BE2C (cell line): ENCODE measurements at regions not wholly inside any gene's neighbourhood (a gene's known extent, or its start where the extent isn't known, plus 50 kb on each side); places are given as distances from the start of the nearest gene placed in this dataset.

ENCODE experiments used
- DNase-seq: peaks from one replicate; pipeline ENCODE4 v3.0.0-alpha.2; 2020
- H3K27me3 ChIP-seq: fragments of 250-450 bp; sonication (Bioruptor Pico); 2 replicates; pipeline ENCODE4 v1.5.1; 2020; ENCODE audit warnings: mild to moderate bottlenecking
- H3K36me3 ChIP-seq: fragments of 250-450 bp; sonication (Bioruptor Pico); 2 replicates; pipeline ENCODE4 v1.5.1; 2020; ENCODE audit warnings: mild to moderate bottlenecking
- H3K4me1 ChIP-seq: fragments of 250-450 bp; sonication (Bioruptor Pico); 2 replicates; pipeline ENCODE4 v1.5.1; 2020
- H3K4me3 ChIP-seq: 2 replicates; pipeline ENCODE4 v1.5.1; 2011; ENCODE audit warnings: low read depth, low read length
- H3K9me3 ChIP-seq: fragments of 250-450 bp; sonication (Bioruptor Pico); 2 replicates; pipeline ENCODE4 v1.5.1; 2020
- TF ChIP-seq, protein P1 (sequence below): IDR thresholded peaks from 2 replicates; pipeline ENCODE4 v1.5.1; 2012; ENCODE audit warnings: mild to moderate bottlenecking, low read depth, low read length

DNA sequence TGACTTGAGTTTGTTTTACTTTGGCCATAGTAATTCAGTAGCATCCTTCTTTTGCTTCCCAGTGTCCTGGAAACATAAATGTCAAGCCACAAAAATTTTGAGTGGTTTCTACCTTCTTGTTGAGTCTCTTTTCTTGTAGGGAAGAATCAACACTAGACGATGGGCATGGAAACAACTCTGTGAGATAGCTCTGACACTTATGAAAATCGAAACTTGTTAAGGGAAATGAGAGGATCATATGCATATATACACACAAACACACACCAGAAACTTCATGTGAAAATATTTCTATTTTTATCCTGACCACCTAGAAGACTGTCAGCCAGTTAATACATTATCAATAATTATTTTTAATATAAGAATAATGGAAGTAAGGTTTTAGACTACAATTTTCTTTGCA is 1247.3 kb upstream of the FLRT2 start:
- Histone ChIP-seq H3K36me3 (no peaks in the 10 kb centered on the region), H3K27me3 (no peaks in the 10 kb centered on the region), H3K9me3 (no peaks in the 10 kb centered on the region), H3K4me3 (no peak overlapping the region), H3K4me1 (no peaks in the 10 kb centered on the region)
- no peak for DNase-seq
- TF ChIP-seq, protein P1, sequence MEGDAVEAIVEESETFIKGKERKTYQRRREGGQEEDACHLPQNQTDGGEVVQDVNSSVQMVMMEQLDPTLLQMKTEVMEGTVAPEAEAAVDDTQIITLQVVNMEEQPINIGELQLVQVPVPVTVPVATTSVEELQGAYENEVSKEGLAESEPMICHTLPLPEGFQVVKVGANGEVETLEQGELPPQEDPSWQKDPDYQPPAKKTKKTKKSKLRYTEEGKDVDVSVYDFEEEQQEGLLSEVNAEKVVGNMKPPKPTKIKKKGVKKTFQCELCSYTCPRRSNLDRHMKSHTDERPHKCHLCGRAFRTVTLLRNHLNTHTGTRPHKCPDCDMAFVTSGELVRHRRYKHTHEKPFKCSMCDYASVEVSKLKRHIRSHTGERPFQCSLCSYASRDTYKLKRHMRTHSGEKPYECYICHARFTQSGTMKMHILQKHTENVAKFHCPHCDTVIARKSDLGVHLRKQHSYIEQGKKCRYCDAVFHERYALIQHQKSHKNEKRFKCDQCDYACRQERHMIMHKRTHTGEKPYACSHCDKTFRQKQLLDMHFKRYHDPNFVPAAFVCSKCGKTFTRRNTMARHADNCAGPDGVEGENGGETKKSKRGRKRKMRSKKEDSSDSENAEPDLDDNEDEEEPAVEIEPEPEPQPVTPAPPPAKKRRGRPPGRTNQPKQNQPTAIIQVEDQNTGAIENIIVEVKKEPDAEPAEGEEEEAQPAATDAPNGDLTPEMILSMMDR: no peak

DNA sequence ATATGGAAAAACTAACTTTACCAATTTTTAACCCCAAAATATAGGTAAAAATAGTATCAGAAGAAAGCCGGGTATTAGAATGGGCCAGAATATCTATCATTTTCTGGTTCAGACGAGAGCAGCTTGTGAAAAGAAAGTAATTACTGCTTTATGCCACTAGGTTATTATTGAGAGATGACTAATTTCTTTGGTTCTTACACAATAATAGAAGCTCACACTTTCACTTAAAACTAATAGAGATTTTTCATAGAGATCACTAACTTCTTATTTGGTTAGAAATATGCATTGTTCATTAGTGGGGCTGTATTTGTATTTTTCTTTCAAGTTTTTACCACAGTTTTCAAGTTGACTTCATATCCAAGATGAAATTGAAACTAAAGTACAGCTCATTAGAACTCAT is 1241.2 kb upstream of the FLRT2 start:
- H3K36me3 ChIP-seq: no peaks in the 10 kb centered on the region
- no peak for DNase-seq
- TF ChIP-seq, protein P1: no peak
- H3K27me3 ChIP-seq: no peaks in the 10 kb centered on the region
- no peak overlapping the region for H3K4me3 ChIP-seq
- H3K4me1 ChIP-seq: no peaks in the 10 kb centered on the region
- no peaks in the 10 kb centered on the region for H3K9me3 ChIP-seq

DNA sequence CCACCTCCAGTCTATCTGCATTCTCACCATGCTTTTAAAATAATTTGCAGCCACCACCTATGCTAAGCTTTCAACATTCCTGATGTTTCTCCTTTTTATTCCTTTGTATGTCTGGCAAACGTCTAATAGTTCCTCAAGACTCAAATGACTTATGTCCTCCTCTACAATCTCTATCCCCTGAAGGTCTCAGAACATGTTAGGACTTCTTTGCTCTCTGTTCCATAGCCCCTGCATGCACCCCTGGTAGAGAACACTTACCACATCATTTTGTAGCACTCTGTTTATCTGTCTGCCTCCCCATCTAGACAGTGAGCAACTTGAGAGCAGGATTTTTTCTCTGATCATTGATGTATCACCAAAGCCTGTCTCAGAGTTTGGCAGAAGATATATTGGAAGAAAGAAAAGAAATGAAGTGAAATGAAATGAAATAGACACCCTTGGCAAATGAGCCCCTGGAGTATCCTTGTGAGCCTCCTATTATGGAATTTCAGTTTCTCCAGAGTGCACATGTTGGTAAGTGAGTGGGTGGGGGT is 1231.2 kb upstream of the FLRT2 start:
- Histone ChIP-seq H3K4me3 (no peak overlapping the region), H3K9me3 (no peaks in the 10 kb centered on the region), H3K36me3 (no peaks in the 10 kb centered on the region), H3K4me1 (no peaks in the 10 kb centered on the region), H3K27me3 (no peaks in the 10 kb centered on the region)
- no peak for DNase-seq
- TF ChIP-seq, protein P1: no peak

DNA sequence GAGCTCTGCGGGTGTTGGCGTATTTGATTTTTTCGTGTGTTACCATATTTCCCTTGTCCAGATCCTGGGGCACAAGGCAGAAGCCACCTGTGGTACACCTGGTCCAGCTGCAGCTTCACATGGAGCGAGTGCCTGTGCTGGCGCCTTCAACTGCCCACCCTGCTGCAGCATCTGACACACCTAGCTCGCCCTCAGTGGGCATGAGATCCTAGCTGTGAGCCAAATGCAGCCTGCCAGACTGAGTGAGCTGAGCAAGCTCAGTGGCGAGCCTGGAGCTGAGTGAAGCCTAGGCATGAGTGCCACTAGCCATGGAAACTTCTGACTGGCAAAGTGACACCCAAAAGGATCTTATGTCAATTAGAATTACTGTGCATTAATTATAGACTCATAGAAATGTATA is 1226.8 kb upstream of the FLRT2 start:
- Histone ChIP-seq H3K27me3 (no peaks in the 10 kb centered on the region), H3K4me1 (no peaks in the 10 kb centered on the region), H3K4me3 (no peak overlapping the region), H3K36me3 (no peaks in the 10 kb centered on the region), H3K9me3 (no peaks in the 10 kb centered on the region)
- no peak for DNase-seq
- TF ChIP-seq, protein P1: no peak

DNA sequence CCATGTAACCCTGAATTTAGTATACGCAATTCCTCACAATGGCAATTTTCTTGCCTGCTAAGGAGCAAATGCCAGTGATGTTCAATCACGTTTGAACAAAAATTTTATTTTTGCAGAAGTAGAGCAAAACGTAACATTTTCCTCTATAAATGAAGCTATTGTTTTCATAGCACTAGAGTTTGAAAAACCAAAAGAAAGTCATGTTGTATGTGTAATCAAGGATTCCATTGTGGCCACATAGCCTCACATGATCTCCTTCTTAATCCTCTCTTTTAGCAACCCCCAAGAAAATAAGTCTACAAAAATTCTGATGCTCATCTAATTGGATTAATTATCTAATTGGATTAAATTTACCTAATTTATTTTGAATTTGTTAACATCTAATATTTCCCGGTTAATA is 1217.4 kb upstream of the FLRT2 start:
- TF ChIP-seq, protein P1: no peak
- Histone ChIP-seq H3K4me3 (no peak overlapping the region), H3K27me3 (no peaks in the 10 kb centered on the region)

DNA sequence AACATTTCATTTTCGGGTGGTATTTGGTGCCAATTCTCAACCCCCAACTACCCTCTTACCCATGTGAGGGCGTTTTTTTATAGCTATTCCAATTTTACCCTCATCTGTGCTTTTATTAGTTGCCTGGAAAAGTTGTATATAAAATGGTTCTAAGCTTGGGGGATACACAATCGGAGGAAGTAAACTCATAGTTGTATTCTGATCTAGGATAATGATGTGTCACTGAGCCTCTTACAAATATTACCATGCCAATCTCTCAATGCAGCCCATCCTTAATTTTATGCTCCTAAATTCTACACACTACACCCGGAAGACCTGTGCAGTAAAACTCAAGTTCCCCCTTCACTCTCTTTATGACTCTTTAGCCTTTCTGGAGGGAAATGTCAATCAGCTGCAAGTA is 1206.5 kb upstream of the FLRT2 start:
- no peaks in the 10 kb centered on the region for H3K36me3 ChIP-seq

More for the DNA sequence above, 1217.4 kb upstream of the FLRT2 start:
- Histone ChIP-seq H3K4me1 (no peaks in the 10 kb centered on the region), H3K36me3 (no peaks in the 10 kb centered on the region), H3K9me3 (no peaks in the 10 kb centered on the region; the same call in 1 of the 2 replicates)
- DNase-seq: no peak

More for the DNA sequence above, 1206.5 kb upstream of the FLRT2 start:
- no peak for DNase-seq
- Histone ChIP-seq H3K4me1 (no peaks in the 10 kb centered on the region), H3K4me3 (no peak overlapping the region), H3K27me3 (no peaks in the 10 kb centered on the region), H3K9me3 (no peaks in the 10 kb centered on the region)
- TF ChIP-seq, protein P1: no peak
